HEK293 (cell line): ENCODE measurements at regions not wholly inside any gene's neighbourhood (a gene's known extent, or its start where the extent isn't known, plus 50 kb on each side); places are given as distances from the start of the nearest gene placed in this dataset.
A peak's percentile ranks its signal among the peaks of the same experiment; 100 is the strongest.

Source experiments
- CTCF ChIA-PET: fragments of 350-600 bp; formaldehyde crosslinking; extraction: SDS; loops from one replicate; lab custom pipeline; 2021; ENCODE audit warnings: antibody characterized with exemption; lab: Yijun Ruan, JAX
- POLR2A ChIA-PET: fragments of 300-600 bp; formaldehyde crosslinking; extraction: SDS; loops from one replicate; lab custom pipeline; 2020; ENCODE audit warnings: antibody characterized with exemption, inconsistent platforms; lab: Yijun Ruan, JAX
- H3K27ac ChIP-seq: fragments of 200-500 bp; sonication (Bioruptor generic); 2 replicates; pipeline ENCODE4 v1.5.1; 2014; ENCODE audit warnings: low read depth, low read length, control low read depth, inconsistent platforms; ENCODE audit errors: extremely low read depth
- H3K36me3 ChIP-seq, 2 experiments: fragments of 200-500 bp in 1 of 2; sonication (Bioruptor generic) in 1 of 2; 1 replicate in 1 of 2; 2 replicates in 1 of 2; pipeline ENCODE4 v1.5.1; 2014 to 2017; ENCODE audit warnings: inconsistent platforms in 2 of 2, low read length in 2 of 2; ENCODE audit not compliant: control insufficient read depth in 2 of 2, insufficient read depth in 1 of 2
- H3K4me1 ChIP-seq: fragments of 200-500 bp; sonication (Bioruptor generic); 2 replicates; pipeline ENCODE4 v1.5.1; 2014; ENCODE audit warnings: mild to moderate bottlenecking, low read length, inconsistent platforms; ENCODE audit not compliant: control insufficient read depth, insufficient read depth
- H3K4me3 ChIP-seq: 2 replicates; pipeline ENCODE4 v1.5.1; 2011; ENCODE audit warnings: low read depth, mild to moderate bottlenecking, control low read depth, low read length, moderate library complexity
- H3K9me3 ChIP-seq: fragments of 200-500 bp; sonication (Bioruptor generic); 2 replicates; pipeline ENCODE4 v1.5.1; 2014; ENCODE audit warnings: low read depth, low read length, inconsistent platforms; ENCODE audit not compliant: control insufficient read depth, insufficient read depth
- KLF7 ChIP-seq: fragments of 450-650 bp; formaldehyde crosslinking; IDR thresholded peaks from 2 replicates; pipeline ENCODE4 v1.5.1; 2016; ENCODE audit warnings: missing biosample characterization, missing genetic modification characterization, borderline replicate concordance
- PRDM2 ChIP-seq: fragments of 450-650 bp; formaldehyde crosslinking; IDR thresholded peaks from 2 replicates; pipeline ENCODE4 v1.5.1; 2016; ENCODE audit warnings: missing biosample characterization, missing genetic modification characterization, borderline replicate concordance
- SCRT1 ChIP-seq: fragments of 450-650 bp; formaldehyde crosslinking; IDR thresholded peaks from 2 replicates; pipeline ENCODE4 v1.5.1; 2016; ENCODE audit warnings: missing biosample characterization, missing genetic modification characterization, borderline replicate concordance
- SETDB1 ChIP-seq: IDR thresholded peaks from one replicate; pipeline ENCODE4 v1.6.1; 2017; ENCODE audit warnings: mild to moderate bottlenecking, low read length, moderate library complexity, mixed read lengths; ENCODE audit not compliant: insufficient read length
- SP2 ChIP-seq: fragments of 450-650 bp; formaldehyde crosslinking; IDR thresholded peaks from 2 replicates; pipeline ENCODE4 v1.5.1; 2016; ENCODE audit warnings: missing biosample characterization, missing genetic modification characterization
- TRIM28 ChIP-seq: IDR thresholded peaks from 2 replicates; pipeline ENCODE4 v1.6.1; 2011; ENCODE audit warnings: low read length, control low read depth, borderline replicate concordance
- ZBTB20 ChIP-seq: fragments of 450-650 bp; formaldehyde crosslinking; IDR thresholded peaks from 2 replicates; pipeline ENCODE4 v1.5.1; 2016; ENCODE audit warnings: missing biosample characterization, missing genetic modification characterization
- ZBTB7A ChIP-seq: fragments of 450-650 bp; formaldehyde crosslinking; IDR thresholded peaks from 2 replicates; pipeline ENCODE4 v1.5.1; 2016; ENCODE audit warnings: low read depth, missing biosample characterization, missing genetic modification characterization
- ZFP3 ChIP-seq: fragments of 450-650 bp; formaldehyde crosslinking; IDR thresholded peaks from 2 replicates; pipeline ENCODE4 v1.5.1; 2016; ENCODE audit warnings: low read depth, missing biosample characterization, missing genetic modification characterization
- ZNF140 ChIP-seq: fragments of 450-650 bp; formaldehyde crosslinking; IDR thresholded peaks from 2 replicates; pipeline ENCODE4 v1.5.1; 2016; ENCODE audit warnings: missing biosample characterization, missing genetic modification characterization
- ZNF155 ChIP-seq: fragments of 450-650 bp; formaldehyde crosslinking; IDR thresholded peaks from 2 replicates; pipeline ENCODE4 v1.5.1; 2016; ENCODE audit warnings: missing biosample characterization, missing genetic modification characterization
- ZNF221 ChIP-seq: fragments of 450-650 bp; formaldehyde crosslinking; IDR thresholded peaks from 2 replicates; pipeline ENCODE4 v1.5.1; 2017; ENCODE audit warnings: missing biosample characterization, missing genetic modification characterization, borderline replicate concordance
- ZNF324 ChIP-seq: fragments of 450-650 bp; formaldehyde crosslinking; IDR thresholded peaks from 2 replicates; pipeline ENCODE4 v1.5.1; 2016; ENCODE audit warnings: missing biosample characterization, missing genetic modification characterization
- ZNF423 ChIP-seq: fragments of 450-650 bp; formaldehyde crosslinking; IDR thresholded peaks from 2 replicates; pipeline ENCODE4 v1.5.1; 2016; ENCODE audit warnings: missing biosample characterization, missing genetic modification characterization
- ZNF433 ChIP-seq: fragments of 450-650 bp; formaldehyde crosslinking; IDR thresholded peaks from 2 replicates; pipeline ENCODE4 v1.5.1; 2016; ENCODE audit warnings: missing biosample characterization, missing genetic modification characterization, low read depth
- ZNF514 ChIP-seq: fragments of 450-650 bp; formaldehyde crosslinking; IDR thresholded peaks from 2 replicates; pipeline ENCODE4 v1.5.1; 2016; ENCODE audit warnings: missing biosample characterization, missing genetic modification characterization
- ZNF549 ChIP-seq: fragments of 450-650 bp; IDR thresholded peaks from 2 replicates; pipeline ENCODE4 v1.5.1; 2018; ENCODE audit warnings: missing biosample characterization, missing genetic modification characterization, mild to moderate bottlenecking, inconsistent platforms, moderate library complexity
- ZNF580 ChIP-seq: fragments of 450-650 bp; formaldehyde crosslinking; IDR thresholded peaks from 2 replicates; pipeline ENCODE4 v1.5.1; 2016; ENCODE audit warnings: missing biosample characterization, missing genetic modification characterization
- ZNF670 ChIP-seq: fragments of 450-650 bp; formaldehyde crosslinking; IDR thresholded peaks from 2 replicates; pipeline ENCODE4 v1.5.1; 2016; ENCODE audit warnings: missing biosample characterization, missing genetic modification characterization, low read depth
- ZNF768 ChIP-seq: fragments of 450-650 bp; formaldehyde crosslinking; IDR thresholded peaks from 2 replicates; pipeline ENCODE4 v1.5.1; 2018; ENCODE audit warnings: missing biosample characterization, mild to moderate bottlenecking, missing genetic modification characterization
- ZNF777 ChIP-seq: fragments of 450-650 bp; formaldehyde crosslinking; IDR thresholded peaks from 2 replicates; pipeline ENCODE4 v1.5.1; 2017; ENCODE audit warnings: missing biosample characterization, missing genetic modification characterization, borderline replicate concordance
- ZNF791 ChIP-seq: fragments of 450-650 bp; formaldehyde crosslinking; IDR thresholded peaks from 2 replicates; pipeline ENCODE4 v1.5.1; 2016; ENCODE audit warnings: missing biosample characterization, missing genetic modification characterization
- ZSCAN30 ChIP-seq: fragments of 450-650 bp; IDR thresholded peaks from 2 replicates; pipeline ENCODE4 v1.5.1; 2018; ENCODE audit warnings: missing biosample characterization, mild to moderate bottlenecking, missing genetic modification characterization, moderate library complexity
- TF ChIP-seq, protein P1 (sequence below): fragments of 450-650 bp; formaldehyde crosslinking; IDR thresholded peaks from 2 replicates; pipeline ENCODE4 v1.5.1; 2016; ENCODE audit warnings: missing biosample characterization, missing genetic modification characterization
- TF ChIP-seq, protein P2 (sequence below): fragments of 450-650 bp; formaldehyde crosslinking; IDR thresholded peaks from 2 replicates; pipeline ENCODE4 v1.5.1; 2016; ENCODE audit warnings: missing biosample characterization, missing genetic modification characterization
- TF ChIP-seq, protein P3 (sequence below): fragments of 450-650 bp; formaldehyde crosslinking; IDR thresholded peaks from 2 replicates; pipeline ENCODE4 v1.5.1; 2016; ENCODE audit warnings: missing biosample characterization, missing genetic modification characterization, low read depth

GRCh38 chr6:93183531-93183972 is 235.8 kb downstream of the EPHA7 start:
- ChIA-PET CTCF (interaction anchor here (0.7 to 1.8 kb wide), 5 partner anchors 9 to 240 kb away, joined by 3 to 7 read pairs (median 3); no protein-coding TSS in a partner anchor), POLR2A (interaction anchor here (1.0 to 2.3 kb wide), 4 partner anchors 78 to 236 kb away, joined by 3 to 31 read pairs (median 6); partner anchors contain the start of gene EPHA7)
- peaks cover 12% of the 10 kb centered on the region for H3K4me1 ChIP-seq
- peak overlapping the region; percentile 11 for H3K27ac ChIP-seq
- no peaks in the 10 kb centered on the region for H3K9me3 ChIP-seq
- H3K4me3 ChIP-seq = no peak overlapping the region
- no peaks in the 10 kb centered on the region for H3K36me3 ChIP-seq
- TF ChIP-seq ZNF777 (no peak), SETDB1 (peak; percentile 53), ZNF155 (no peak), ZNF791 (no peak), PRDM2 (tag by site-specific recombination) (no peak), SP2 (0 out of 2 replicates have a peak, but pooled peaks have one; percentile 9), ZBTB7A (tag by site-specific recombination) (no peak), ZNF514 (no peak), ZNF423 (tag by site-specific recombination) (no peak), ZNF433 (tag by site-specific recombination) (no peak), KLF7 (no peak), ZNF549 (no peak), ZNF221 (tag by site-specific recombination) (no peak), ZNF324 (tag by site-specific recombination) (no peak), ZNF140 (tag by site-specific recombination) (no peak), ZNF580 (tag by site-specific recombination) (peak; percentile 77; the same call in 1 of the 2 replicates), ZBTB20 (no peak), ZNF670 (no peak), TRIM28 (peak; percentile 84), SCRT1 (tag by site-specific recombination) (no peak), ZNF768 (tag by site-specific recombination) (no peak), ZFP3 (tag by site-specific recombination) (no peak), ZSCAN30 (tag by site-specific recombination) (peak; percentile 87)
- TF ChIP-seq, protein P1, sequence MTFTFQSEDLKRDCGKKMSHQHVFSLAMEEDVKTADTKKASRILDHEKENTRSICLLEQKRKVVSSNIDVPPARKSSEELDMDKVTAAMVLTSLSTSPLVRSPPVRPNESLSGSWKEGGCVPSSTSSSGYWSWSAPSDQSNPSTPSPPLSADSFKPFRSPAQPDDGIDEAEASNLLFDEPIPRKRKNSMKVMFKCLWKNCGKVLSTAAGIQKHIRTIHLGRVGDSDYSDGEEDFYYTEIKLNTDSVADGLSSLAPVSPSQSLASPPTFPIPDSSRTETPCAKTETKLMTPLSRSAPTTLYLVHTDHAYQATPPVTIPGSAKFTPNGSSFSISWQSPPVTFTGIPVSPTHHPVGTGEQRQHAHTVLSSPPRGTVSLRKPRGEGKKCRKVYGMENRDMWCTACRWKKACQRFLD (tag by site-specific recombination) = no peak
- TF ChIP-seq, protein P2, sequence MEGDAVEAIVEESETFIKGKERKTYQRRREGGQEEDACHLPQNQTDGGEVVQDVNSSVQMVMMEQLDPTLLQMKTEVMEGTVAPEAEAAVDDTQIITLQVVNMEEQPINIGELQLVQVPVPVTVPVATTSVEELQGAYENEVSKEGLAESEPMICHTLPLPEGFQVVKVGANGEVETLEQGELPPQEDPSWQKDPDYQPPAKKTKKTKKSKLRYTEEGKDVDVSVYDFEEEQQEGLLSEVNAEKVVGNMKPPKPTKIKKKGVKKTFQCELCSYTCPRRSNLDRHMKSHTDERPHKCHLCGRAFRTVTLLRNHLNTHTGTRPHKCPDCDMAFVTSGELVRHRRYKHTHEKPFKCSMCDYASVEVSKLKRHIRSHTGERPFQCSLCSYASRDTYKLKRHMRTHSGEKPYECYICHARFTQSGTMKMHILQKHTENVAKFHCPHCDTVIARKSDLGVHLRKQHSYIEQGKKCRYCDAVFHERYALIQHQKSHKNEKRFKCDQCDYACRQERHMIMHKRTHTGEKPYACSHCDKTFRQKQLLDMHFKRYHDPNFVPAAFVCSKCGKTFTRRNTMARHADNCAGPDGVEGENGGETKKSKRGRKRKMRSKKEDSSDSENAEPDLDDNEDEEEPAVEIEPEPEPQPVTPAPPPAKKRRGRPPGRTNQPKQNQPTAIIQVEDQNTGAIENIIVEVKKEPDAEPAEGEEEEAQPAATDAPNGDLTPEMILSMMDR = no peak
- TF ChIP-seq, protein P3, sequence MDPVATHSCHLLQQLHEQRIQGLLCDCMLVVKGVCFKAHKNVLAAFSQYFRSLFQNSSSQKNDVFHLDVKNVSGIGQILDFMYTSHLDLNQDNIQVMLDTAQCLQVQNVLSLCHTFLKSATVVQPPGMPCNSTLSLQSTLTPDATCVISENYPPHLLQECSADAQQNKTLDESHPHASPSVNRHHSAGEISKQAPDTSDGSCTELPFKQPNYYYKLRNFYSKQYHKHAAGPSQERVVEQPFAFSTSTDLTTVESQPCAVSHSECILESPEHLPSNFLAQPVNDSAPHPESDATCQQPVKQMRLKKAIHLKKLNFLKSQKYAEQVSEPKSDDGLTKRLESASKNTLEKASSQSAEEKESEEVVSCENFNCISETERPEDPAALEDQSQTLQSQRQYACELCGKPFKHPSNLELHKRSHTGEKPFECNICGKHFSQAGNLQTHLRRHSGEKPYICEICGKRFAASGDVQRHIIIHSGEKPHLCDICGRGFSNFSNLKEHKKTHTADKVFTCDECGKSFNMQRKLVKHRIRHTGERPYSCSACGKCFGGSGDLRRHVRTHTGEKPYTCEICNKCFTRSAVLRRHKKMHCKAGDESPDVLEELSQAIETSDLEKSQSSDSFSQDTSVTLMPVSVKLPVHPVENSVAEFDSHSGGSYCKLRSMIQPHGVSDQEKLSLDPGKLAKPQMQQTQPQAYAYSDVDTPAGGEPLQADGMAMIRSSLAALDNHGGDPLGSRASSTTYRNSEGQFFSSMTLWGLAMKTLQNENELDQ (tag by site-specific recombination) = no peak
